Stimulated activated CD8-positive, alpha-beta memory T cell treated with anti-CD3 and anti-CD28 coated beads, Interleukin-7, amount 100 ng/mL, for 48 hours (primary cell): ENCODE measurements at regions not wholly inside any gene's neighbourhood (a gene's known extent, or its start where the extent isn't known, plus 50 kb on each side); places are given as distances from the start of the nearest gene placed in this dataset.
"Not testable (repeated sequence)": the region's sequence is repeated elsewhere in the genome, so short reads cannot be mapped to it uniquely, and the experiment has no call there.

ENCODE experiments used
- DNase-seq, 2 donors: peaks; one replicate each; pipeline ENCODE4 v3.0.0-alpha.2; 2020; ENCODE audit warnings: low read depth in 1 of 2; ENCODE audit errors: extremely low read depth in 1 of 2

DNA sequence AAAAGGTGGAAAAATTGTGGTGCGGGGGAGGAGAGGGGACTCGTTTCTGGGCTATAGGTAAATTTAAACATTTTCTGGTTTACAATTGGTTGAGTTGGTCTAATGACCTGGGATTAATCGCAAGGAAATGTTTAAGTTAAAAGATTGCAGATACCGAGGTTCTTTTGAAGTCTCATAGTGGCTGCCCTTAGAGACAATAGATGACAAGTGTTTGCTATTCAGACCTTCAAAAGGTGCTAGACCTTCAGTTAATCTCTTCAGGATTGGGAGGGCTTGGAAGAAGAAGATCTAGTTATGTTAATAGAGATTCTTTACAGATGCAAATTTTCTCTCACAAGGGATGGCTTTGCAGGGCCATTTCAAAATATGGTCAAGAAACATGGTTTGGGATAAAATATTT, 2286.1 kb upstream of the AGA start:
- DNase-seq = no peak

DNA sequence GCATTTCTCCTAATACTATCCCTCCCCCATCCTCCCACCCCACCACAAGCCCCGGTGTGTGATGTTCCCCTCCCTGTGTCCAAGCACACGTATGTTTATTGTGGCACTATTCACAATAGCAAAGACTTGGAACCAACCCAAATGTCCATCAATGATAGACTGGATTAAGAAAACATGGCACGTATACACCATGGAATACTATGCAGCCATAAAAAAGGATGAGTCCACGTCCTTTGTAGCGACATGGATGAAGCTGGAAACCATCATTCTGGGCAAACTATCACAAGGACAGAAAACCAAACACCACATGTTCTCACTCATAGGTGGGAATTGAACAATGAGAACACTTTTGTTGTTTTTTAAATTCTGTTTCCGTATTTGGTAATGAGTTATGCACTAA, 2294.6 kb upstream of the AGA start:
- DNase-seq = not testable (repeated sequence)

DNA sequence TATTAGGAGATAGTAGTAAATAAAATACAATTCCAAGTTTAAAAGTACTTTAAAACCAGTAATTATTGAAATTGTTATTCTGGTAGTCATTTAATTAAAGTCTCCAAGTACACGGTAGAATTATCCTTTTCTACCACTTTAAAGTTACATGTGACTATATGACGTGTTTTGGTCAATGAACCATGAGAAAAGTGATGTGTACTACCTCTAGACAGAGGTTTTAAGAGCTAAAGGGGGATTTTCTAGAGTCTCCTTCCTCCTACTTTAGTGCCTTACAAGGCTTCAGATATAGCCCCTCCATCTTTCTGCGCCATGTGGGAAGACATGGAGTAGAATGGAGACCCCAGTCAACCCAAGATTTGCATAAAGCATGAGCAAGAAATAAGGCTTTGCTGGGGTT, 2296.6 kb upstream of the AGA start:
- no peak for DNase-seq

DNA sequence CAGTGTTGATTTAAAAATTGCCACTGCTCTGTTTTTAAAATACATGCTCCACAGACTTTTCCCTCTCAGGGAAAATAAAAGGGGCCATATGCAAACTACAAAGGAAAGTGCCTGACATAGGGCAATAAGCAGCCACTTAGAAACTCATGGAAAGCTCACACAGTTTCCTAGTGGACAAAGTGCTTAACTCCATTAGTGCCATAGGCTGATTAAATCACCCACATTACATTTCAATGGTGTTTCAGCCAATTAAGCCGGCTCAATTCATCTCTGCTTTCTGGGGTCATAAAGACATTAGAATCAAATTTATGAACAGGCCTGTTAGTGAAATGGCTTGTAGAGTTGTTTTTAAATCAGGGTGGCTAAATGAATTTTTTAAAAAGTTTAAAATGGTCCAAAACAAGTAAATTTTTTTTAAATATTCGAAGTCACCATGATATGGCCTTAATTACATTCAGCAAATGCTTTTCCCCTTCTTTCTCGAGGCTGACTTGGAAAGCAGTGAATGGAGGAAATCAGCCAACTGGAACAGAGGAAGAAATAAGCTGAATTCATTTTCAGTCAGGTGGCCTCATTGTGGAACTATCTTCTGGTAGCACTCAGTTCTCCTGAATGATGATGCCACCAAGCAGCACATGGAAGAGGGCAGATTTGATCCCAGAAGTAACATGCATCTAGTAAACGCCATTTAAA, 2305.1 kb upstream of the AGA start:
- no peak for DNase-seq

DNA sequence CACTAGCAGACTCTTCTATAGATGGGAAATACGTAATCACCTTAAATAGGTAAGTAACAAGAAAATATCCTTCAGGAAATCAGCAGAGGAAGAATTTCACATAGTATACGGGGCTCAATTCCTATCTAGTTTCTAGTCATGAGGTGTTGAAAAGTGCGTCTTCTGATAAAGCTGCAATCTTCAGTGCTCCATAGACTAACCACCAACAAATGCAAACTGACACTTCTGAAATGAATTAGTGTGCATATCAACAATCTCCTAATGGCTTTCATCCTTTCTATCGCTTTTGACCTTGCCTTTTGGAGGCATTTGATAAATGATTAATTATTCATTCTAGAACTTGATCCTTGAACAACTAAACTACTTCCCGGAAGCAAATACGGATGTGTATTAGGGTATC, 2306.6 kb upstream of the AGA start:
- DNase-seq = no peak

DNA sequence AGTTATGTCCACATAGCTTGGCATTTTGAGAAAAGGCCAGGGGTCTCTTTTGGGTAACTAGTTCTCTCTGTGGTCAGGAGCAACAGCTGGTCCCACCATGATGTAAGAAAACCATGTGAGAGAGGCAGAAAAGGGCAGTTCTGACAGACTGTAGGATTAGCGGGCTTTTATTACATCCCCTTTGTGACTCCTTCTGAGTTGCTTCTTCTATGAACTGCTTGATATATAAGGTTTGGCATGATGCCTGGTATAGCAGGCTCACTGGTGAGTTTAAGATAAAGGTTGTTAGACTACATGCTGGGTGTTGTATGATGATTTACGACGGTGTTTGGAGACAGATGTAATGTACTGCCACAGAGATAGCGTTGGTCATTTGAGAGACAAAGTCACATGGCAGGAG, 2308.1 kb upstream of the AGA start:
- DNase-seq = no peak

DNA sequence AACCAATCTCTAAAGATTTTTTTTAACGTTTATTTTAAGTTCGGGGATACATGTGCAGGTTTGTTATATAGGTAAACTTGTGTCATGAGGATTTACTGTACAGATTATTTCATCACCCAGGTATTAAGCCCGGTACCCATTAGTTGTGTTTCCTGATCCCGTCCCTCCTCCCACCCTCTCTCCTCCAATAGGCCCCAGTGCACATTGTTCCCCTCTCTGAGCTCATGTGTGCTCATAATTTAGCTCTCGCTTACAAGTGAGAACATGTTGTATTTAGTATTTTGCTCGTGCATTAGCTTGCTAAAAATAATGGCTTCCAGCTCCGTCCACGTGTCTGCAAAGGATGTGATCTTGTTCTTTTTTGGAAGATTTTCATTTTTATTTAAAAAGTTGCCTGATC, 2309.4 kb upstream of the AGA start:
- DNase-seq = no peak

DNA sequence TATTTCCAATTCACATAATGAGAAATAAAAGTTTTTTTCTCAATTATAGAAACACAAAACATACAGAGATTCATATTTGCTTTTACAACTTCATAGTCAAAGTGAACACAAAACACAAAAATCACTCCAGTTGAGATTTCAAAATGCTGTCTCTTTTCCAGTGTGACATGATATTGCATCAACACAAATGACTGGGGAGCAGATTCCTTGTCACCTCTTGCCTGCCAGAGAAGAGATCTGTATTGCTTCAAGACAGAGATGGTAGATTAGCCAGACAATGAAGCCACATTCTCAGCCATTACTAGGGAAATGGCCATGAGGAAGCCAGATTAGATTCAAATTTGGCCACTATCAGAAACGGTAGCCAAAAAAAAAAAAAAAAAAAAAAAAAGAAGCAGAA, 2313.1 kb upstream of the AGA start:
- DNase-seq = no peak

DNA sequence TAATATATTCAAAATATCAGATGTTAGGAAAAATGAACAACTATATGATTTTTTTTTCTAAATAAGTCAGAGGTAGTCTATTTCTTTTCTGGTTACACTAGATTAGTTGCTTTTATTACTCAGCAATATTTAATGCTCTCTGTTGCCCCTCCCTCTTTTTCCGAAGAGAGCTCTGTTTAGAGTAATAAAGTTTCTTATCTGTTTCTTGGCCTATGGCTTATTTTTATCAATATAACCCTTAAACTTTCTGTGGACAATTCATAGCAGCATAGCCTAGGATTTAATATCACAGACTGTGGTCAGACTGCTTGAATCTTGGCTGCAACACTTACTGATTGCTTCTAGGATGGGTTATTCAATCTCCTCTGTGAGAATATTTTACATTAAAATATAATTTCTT, 2315.4 kb upstream of the AGA start:
- DNase-seq = no peak

DNA sequence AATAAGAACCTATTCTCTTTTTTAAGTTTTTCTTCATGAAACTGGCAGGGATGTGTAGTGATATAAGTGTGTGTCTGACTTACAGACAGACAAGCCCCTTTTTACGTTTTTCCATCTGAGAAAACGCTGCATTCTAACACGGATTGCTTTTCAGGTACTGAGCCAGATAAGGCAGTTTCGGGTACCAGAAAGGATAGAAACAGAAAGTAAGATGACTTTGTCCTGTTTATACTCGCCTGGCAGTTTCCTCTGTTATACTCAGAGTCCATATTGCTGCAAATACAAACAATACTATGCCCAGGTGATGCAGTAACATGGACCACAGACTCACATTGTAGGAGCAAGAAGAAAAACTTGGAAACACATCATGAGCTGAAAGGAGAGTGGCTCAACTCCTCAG, 2320.6 kb upstream of the AGA start:
- DNase-seq = no peak

DNA sequence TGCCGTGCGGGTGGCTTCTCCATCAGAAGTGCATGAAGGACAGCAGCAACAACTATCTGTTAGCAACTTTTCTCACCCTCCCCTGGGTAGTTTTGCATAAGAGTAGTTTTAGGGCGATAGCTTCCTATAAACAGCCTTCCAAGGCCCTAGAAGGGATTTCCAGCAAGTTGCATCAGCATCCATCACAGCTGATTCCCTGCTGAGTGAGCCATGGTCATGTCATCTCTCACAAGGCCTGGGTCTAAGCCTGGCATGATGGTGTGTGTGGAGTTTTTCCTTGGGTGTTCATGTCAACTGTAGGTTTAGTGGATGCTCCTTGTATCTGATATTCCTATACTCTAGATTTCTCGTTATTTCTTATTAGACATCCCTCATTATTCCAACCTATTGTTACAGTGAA, 2324.7 kb upstream of the AGA start:
- DNase-seq = no peak

DNA sequence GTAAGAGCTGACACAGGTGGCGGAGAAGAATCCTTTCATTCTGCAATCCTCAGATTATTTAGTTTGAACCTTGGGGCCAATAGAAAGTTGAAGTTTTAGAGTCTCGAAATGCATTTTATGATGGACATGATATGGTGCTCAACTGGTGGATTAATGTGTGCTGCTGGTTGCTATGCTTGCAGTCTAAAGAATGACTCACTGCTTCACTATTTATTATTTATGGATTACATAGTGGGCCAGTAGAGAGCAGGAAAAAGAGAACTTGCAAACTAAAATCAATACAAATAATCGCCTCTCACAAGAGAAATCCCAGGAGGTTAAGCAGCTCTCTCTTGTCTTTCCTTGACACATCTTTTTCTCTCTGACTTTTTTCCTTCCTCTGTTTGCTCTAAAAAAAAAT, 2326.8 kb upstream of the AGA start:
- DNase-seq = no peak

DNA sequence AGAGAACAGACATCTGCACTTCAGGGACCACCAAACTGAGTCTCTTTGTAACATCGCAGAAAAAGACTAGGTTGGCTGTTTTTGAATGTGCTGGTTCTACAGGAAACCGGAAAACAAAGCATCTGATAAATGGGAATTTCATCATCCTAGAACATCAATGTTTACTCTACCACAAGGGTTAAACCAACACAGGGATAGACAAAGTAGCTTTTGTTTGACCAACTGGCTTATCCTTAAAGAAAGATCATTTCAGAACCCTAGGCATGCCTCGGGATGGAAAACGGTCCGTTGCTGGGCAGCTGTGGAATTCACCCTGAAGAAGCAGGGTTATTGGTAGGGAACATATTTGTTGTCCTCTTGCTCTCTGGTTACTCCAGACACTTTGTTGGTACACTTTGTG, 2355.5 kb upstream of the AGA start:
- no peak for DNase-seq

DNA sequence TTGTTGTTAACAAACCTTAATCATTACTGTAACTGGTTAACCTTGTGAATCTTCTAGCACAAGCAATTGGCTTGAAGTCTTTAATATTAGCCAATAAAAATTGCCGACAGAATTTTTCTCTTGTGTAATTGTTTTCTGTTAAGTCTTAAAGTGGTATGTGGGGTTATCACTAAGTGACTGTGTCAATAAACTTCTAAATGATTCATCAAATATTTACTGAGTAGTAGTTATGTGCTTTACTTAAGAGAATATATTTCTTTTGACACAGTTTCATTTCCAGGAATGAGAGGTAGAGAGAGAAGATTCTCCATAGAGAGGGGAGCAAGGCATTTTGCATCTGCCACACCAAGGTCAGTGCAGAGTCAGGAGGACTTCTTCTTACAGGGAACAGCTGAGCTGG, 2361.6 kb upstream of the AGA start:
- no peak for DNase-seq

DNA sequence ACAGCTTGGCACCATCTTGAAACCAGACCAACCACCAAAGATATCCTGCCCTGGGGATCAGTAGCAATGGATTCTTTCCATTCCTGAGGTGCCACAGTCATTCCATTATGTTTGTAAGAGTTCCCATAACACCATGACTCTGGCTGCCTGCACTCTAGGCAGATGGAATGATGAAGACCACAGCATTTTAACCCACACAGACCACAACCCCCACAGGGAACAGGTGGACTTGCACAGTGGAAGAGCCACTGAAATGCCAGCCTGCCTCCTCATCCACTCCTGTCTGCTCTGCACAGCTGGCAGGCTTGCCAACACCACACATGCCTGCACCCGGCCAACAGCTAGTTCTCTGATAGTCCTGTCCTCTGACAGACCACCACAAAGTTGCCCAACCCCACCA, 2362.2 kb upstream of the AGA start:
- no peak for DNase-seq

DNA sequence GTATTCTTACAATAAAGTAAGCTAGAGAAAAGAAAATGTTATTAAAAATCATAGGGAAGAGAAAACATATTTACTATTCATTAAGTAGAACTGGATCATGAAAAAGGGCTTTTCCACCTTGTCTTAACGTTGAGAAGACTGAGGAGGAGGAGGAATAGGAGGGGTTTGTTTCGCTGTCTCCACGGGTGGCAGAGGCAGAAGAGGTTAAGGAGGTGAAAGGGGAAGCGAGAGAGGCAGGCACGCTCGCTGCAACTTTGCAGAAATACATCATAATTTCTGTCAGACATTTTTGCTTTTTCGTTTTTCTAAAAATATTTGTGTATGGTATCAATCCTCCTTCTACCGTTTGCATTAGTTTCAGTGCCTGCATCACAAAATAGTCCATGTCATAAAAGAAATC, 2375.1 kb upstream of the AGA start:
- no peak for DNase-seq

DNA sequence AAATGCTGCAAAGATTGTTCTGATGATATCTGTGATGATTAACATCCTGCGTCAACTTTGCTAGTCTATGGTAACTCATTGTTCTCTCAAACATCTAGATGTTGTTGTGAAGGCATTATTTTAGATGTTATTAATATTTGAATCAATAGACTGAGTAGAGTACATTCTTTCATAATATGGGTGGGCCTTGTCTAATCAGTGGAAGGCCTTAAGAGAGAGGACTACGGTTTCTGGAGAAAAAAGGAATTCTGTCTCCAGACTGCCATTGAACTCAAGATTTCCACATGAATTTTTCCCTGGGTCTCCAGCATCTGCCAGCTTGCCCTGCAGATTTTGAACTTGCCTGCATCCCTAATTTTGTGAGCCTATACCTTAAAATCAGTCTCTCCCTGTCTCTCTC, 2381.1 kb upstream of the AGA start:
- no peak for DNase-seq

DNA sequence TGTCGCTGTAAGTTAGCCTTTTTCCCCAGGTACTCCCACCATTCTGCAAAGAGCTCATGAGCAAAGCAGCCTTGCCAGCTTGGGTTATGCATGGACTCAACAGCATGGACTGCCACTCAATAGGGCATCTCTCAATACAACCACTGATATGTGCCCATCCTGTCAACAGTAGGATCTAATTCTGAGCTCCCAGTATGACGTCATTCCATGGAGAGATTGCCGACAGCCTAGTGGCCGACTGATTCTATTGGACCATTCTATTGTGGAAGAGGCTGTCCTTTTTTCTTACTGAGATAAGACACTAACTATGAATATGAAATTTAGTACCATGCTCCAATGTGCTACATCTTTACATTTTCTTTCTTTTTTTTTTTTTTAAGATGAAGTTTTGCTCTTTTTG, 2389.0 kb upstream of the AGA start:
- no peak for DNase-seq

DNA sequence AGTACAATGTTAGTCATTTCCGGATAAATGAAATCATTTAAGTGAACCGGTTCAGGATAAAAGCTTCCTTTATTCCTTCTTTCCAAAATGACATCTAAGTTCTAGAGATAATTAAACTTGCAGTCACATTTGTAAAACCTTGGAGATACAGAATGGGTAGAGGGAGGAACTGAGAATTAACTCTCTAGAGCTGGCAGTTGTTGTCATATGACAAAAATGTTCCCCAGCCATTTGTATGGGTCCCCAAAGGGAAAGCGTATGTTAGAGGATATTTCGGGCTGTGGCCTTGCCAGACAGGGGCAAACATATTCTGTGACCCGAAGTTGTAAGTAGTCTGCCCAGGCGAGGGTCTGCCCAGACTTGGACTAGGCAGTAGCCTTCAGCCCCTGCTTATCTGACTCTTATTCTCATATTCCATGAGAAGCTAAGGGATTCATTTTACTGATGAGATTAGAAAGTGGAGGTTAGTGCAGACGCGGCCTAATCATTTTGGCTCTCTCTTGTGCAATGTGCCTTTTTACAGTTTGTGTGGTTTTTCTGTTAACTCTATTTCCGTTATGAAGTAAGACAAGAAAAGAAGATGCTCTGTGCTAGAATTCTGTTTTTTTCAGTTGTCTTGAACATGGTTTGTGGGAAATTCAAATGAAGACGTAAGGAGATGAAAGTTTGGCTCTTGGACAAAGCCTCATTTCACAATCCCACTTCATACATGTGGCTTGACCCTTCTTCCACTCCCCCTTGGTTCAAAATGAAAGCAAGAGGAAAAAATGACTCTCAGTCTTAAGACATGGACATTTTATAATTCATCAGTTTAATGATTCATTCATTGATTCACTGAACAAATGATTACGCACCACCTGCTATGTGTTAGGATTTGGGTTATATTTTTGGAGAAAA, 2394.2 kb upstream of the AGA start:
- DNase-seq = no peak

DNA sequence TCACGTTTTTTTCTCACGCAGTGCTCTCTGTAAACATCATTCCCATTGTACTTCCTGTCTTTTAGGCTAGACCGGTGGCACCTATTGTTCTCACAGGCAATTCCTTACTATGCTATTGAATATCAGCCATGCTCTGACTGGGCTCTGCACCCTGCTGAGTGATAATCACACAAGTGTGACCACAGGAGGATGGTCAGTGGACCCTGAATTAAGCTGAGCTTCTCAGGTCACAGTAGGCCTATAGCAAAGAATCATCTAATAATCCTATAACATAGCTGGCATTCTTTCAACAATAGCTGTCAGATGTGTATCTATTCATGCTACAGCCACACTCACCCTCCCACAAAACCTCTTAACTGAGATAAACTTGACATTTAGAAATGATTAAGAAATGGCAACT, 2399.8 kb upstream of the TENM3 start:
- DNase-seq = no peak

DNA sequence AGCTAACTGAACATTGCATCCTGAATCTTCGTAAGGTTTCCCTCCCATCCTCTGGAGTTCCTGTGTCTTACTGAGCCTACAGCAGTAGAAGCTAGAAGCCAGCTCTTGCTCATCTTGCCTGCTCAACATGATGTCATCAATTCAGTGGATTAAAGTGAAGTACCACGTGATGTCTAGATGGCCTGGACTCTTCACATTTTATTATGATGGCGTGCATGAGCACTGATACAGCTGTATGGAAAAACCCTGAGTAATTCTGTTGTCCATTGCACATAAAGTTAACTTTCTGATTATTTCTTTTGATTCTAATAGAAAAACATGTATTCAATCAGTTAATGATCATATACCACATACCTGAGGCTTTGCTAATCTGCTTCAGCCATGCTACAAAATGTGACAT, 2387.7 kb upstream of the TENM3 start:
- no peak for DNase-seq

DNA sequence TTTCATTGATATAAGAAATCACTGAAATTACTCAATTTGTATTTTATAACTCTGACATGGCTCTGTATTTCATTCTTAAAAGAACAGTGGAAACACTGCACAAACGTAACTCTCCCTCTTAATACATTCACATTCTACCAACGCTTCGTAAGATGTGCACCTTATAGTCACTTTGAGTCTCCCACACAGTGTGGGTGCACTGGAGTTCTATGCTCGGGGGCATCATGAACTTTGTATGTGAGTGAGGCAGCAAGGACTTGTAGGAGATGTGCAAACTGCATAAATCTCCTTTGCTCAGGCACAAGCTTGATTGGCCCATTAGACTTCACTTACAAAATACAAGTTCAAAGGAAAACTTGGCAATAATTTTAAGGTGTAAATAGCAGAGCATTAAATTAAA, 2385.0 kb upstream of the TENM3 start:
- no peak for DNase-seq
